Activated naive CD4-positive, alpha-beta T cell treated with anti-CD3 and anti-CD28 coated beads, Interleukin-2, amount 50 U/mL, for 72 hours (primary cell): ENCODE measurements at regions not wholly inside any gene's neighbourhood (a gene's known extent, or its start where the extent isn't known, plus 50 kb on each side); places are given as distances from the start of the nearest gene placed in this dataset.

ENCODE experiments used
- ATAC-seq, 2 donors: fragments of 150-1000 bp; cut with Tn5 transposase; 2 replicates each; pipeline ENCODE4 v1.10.0; 2021; ENCODE audit warnings: mild to moderate bottlenecking in 2 of 2, moderate library complexity in 2 of 2
- DNase-seq, 2 donors: peaks; one replicate each; pipeline ENCODE4 v3.0.0; 2021 to 2022; ENCODE audit warnings: low spot score in 2 of 2
- H3K27ac Mint-ChIP-seq, 2 donors: one replicate each; pipeline ENCODE4 v1.8.0; 2022; ENCODE audit warnings: mild to moderate bottlenecking in 2 of 2, mixed read lengths in 2 of 2
- H3K36me3 Mint-ChIP-seq, 2 donors: one replicate each; pipeline ENCODE4 v1.8.0; 2022; ENCODE audit warnings: mixed read lengths in 2 of 2
- H3K9me3 Mint-ChIP-seq, 2 donors: one replicate each; pipeline ENCODE4 v1.8.0; 2022; ENCODE audit warnings: mixed read lengths in 2 of 2

DNA sequence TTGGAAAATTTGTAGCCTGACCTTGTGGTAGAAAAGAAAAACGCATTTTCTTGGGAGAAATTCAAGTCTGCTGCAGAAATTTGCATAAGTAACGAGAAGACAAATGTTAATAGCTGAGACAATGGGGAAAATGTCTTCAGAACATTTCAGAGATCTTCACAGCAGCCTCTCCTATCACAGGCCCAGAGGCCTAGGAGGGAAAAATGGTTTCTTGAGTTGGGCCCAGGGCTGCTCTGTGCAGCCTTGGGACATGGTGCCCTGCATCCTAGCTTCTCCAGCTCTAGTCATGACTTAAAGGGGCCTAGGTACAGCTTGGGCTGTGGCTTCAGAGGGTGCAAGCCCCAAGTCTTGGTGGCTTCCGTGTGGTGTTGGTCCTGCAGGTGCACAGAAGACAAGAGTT lies 104.2 kb downstream of the ZNF621 start:
- Mint-ChIP-seq H3K9me3 (peaks cover 4 to 29% of the 10 kb centered on the region in 2 donors), H3K36me3 (peaks cover 22 to 29% of the 10 kb centered on the region in 2 donors), H3K27ac (no peak overlapping the region)
- no peak for ATAC-seq
- DNase-seq, result no peak

DNA sequence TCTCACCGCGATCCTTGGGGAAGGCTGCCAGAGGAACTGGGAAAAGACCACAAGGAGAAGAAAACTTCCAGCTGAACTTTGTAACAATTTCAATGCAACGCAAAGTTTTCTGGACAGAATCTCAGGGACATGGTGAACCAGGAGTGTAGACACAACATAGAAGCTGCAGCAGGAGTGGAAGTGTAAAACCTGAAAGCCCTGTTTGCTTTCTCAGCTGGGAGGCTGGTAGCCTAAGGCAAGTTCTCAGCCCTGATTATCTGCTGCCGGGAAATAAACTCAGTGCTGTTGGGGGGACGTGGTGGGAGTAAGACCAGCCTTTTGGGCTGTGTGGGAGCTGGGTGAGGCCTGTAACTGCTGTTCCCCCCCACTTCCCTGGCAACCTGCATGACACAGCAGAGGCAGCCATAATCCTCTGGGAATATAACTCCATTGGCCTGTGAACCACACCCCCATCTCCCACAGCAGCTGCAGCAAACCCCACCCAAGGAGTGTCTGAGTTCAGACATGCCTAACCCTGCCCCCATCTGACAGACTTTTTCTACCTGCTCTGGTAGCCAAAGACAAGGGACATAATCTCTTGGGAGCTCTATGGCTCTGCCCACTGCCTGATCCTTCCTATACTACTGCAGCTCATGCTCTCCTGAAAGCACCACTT lies 106.7 kb downstream of the ZNF621 start:
- Mint-ChIP-seq H3K27ac (no peak overlapping the region), H3K36me3 (peaks cover 22 to 29% of the 10 kb centered on the region in 2 donors), H3K9me3 (peaks cover 4 to 29% of the 10 kb centered on the region in 2 donors)
- DNase-seq (no peak), ATAC-seq (no peak)

DNA sequence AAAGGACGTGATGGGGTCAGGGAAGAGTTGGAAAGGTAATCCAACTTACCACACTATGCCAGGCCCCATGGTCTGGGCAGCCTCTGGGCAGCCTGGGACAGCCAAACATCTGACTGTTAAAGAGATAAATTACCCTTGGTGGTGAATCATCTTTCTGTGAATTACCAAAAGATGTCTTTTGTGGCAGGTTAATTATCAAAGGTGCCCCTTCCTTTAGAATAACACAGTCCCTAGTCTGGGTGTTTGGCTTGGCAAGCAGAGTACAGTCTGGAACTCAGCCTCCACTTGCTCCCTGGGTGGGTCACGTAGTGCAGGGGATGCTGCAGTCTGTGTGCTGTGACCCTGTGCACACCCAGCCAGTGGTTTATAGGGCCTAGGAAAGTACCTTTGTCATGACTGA lies 113.1 kb downstream of the ZNF621 start:
- Mint-ChIP-seq H3K9me3 (peaks cover 0 to 1% of the 10 kb centered on the region in 2 donors), H3K36me3 (peaks cover 0 to 1% of the 10 kb centered on the region in 2 donors), H3K27ac (no peak overlapping the region)
- DNase-seq (no peak), ATAC-seq (no peak)

DNA sequence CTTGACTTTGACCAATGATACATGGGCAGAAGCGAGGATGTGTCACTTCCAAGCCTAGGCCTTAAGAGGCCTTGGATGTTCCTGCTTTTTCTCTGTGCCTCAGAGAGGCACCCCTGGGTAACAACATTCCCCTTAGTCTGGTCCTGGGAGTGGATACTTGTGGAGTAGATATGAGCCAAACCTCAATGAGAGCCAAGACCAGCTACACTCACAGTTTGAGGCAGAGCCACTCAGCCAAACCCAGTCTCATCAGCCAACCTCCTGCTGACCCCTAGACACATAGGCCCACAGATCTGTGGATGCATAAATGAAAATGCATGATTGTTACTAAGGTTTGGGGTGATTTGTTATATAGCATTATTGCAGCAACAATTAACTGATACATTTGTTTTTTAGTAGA lies 114.2 kb downstream of the ZNF621 start:
- no peak for DNase-seq
- Mint-ChIP-seq H3K9me3 (no peaks in the 10 kb centered on the region), H3K36me3 (no peaks in the 10 kb centered on the region), H3K27ac (no peak overlapping the region)
- no peak for ATAC-seq

DNA sequence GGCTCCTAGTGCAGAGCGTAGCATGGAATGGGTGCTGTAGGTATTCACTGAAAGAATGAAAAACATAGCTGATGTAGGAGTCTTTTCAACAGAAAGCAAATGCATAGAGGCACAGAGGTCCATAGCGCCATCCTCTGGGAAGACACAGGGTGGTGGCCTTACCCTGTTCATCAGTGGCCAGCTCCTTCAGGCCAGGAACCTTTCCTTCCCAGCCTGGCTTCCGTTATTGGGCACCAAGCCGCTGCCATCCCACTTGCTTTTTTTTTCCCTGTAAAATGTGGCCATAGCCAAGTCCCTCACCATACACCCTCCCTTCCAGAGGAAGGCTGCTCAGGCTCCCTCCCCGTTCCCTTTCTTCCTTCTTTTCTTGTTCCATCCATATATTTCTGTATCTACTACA lies 118.1 kb downstream of the ZNF621 start:
- H3K9me3 Mint-ChIP-seq, result no peaks in the 10 kb centered on the region
- DNase-seq, result no peak
- ATAC-seq, result no peak
- no peaks in the 10 kb centered on the region for H3K36me3 Mint-ChIP-seq
- H3K27ac Mint-ChIP-seq, result no peak overlapping the region

DNA sequence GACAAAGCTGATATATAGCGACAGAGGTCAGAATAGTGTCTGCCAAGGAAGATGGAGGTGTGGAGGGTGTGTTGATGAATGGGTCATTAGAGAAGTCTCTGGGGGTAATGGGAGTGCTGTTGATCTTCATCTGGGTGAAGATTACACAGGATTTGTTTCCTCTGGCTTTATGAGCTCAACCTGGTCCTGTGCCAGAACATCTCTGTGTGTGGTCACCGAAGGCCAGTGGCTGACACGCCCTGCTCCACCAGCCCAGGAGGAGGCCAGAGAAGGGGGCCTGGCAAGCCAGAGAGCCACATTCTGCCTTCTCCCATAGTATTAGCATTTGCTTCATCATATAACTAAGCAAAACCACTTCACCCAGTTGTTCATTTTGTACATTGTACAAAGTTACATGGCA lies 121.1 kb downstream of the ZNF621 start:
- no peaks in the 10 kb centered on the region for H3K36me3 Mint-ChIP-seq
- ATAC-seq (no peak), DNase-seq (no peak)
- H3K27ac Mint-ChIP-seq, result no peak overlapping the region
- no peaks in the 10 kb centered on the region for H3K9me3 Mint-ChIP-seq

DNA sequence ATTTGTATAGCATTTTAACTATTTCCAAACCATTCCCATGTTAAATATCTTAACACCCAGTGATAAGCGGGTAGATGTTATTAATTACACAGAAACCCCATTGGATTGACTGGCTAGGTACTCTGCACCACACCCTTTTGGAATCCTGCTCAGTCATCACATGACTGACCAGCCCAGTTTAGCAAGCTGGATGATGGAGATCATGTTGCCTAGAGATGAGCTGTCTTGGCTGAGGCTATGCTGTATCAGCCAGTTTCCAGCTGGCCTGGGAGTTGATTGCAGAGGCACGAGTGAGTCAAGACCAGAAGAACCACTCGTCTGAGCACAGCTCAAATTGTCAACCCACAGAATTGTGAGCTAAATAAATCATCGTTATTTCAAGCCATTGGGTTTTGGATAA lies 124.6 kb downstream of the ZNF621 start:
- H3K9me3 Mint-ChIP-seq, result no peaks in the 10 kb centered on the region
- no peak for ATAC-seq
- no peak overlapping the region for H3K27ac Mint-ChIP-seq
- no peak for DNase-seq
- no peaks in the 10 kb centered on the region for H3K36me3 Mint-ChIP-seq

DNA sequence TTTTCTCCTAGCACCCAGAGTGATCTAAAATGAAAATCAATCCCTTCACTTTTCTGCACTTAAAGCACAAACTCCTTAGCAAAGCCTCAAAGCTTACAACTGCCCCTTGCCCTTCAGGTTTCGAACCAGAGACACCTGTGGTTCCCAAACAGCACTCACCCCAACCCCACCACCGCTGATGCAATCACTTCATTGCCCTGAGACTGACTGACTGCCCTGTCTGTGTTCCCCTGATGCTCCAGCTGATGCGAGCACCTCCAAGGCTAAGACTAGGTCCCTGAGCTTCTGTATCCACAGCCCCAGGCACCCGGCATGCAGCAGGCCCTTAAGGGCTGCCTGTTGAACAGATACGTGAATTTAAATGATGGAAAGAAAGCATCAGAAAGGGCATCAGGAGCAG lies 127.3 kb downstream of the ZNF621 start:
- H3K9me3 Mint-ChIP-seq, result no peaks in the 10 kb centered on the region
- H3K27ac Mint-ChIP-seq, result no peak overlapping the region
- no peaks in the 10 kb centered on the region for H3K36me3 Mint-ChIP-seq
- DNase-seq (no peak), ATAC-seq (no peak)

DNA sequence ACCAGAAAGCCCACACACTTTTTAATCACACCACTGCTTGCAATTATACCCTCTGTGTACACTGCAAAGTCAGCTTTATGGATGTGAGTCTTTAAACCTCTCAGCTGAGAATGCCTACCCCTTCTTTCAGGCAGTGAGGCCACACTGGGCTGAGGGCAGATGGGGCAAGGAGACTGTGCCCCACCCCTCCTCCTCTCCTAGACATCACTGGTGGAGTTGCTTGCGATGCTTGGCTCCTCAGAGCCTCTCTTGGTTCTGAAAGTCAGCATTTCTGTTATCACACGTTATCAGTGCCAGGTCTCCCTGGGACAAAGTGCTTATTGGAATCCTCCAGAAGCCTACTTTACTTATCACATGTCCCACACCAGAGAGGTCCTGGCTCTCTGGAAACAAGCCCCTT lies 128.2 kb downstream of the ZNF621 start:
- no peaks in the 10 kb centered on the region for H3K36me3 Mint-ChIP-seq
- peaks cover 0 to 3% of the 10 kb centered on the region in 2 donors for H3K9me3 Mint-ChIP-seq
- DNase-seq (no peak), ATAC-seq (no peak)
- no peak overlapping the region for H3K27ac Mint-ChIP-seq

DNA sequence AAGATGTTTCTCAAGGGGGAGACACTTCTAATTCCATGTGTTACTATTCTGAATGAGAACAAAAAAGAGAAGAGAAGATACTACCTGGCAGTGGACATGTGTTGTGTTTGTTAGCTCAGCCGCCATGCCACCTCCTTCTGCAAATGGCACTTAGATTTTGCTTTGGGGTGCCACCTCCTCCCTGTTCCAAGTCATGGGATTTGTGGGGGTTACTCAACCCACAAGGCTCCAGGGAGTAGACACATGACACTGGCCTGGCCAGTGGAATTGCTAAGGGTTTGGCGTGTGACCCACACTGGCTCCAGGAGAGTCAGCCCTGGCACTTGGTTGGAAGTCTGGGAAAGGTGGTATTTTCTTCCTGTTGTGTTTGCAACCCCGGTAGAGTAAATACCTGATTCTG lies 129.1 kb downstream of the ZNF621 start:
- no peak for ATAC-seq
- DNase-seq, result no peak
- Mint-ChIP-seq H3K9me3 (peaks cover 0 to 7% of the 10 kb centered on the region in 2 donors), H3K27ac (no peak overlapping the region), H3K36me3 (no peaks in the 10 kb centered on the region)

DNA sequence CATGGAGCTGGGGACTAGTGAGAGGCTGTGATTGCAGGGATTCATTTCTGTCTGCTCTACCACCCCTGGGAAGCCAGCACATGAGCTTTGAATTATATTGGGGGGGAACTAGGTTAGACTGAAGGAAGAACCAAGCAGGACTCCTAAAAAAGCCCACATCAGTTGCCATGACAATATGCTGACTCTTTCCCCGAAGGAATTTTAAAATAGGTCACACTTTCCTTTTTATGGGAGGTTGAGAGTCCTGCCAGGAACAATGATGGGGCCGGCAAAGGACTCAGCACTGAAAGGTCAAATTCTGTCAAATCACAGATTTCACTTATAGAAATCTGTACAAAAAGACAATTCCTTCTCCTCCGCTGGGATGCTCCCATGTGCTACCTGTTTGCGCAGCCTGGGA lies 130.8 kb downstream of the ZNF621 start:
- H3K9me3 Mint-ChIP-seq, result peaks cover 0 to 7% of the 10 kb centered on the region in 2 donors
- DNase-seq (no peak), ATAC-seq (no peak)
- no peaks in the 10 kb centered on the region for H3K36me3 Mint-ChIP-seq
- no peak overlapping the region for H3K27ac Mint-ChIP-seq

DNA sequence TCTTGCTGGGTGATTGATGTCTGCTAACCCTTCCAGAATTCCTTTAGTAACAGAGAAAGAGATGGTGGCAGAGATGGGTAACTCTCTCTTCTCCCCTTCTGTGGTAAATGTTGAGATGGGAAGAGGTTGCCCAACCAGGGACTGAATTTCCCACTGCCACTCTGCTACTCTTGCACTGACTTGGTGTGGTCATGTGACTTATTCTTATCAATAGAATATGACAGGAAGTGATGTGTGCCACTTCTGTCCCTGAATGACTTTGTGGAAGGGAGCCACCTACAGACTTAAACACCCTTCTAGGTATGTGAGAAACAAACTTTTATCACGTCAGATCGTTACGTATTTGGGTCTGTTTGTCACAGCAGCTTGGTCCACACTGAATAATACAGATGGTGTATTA lies 132.9 kb downstream of the ZNF621 start:
- ATAC-seq (no peak), DNase-seq (no peak)
- Mint-ChIP-seq H3K9me3 (peaks cover 0 to 7% of the 10 kb centered on the region in 2 donors), H3K27ac (no peak overlapping the region), H3K36me3 (no peaks in the 10 kb centered on the region)

DNA sequence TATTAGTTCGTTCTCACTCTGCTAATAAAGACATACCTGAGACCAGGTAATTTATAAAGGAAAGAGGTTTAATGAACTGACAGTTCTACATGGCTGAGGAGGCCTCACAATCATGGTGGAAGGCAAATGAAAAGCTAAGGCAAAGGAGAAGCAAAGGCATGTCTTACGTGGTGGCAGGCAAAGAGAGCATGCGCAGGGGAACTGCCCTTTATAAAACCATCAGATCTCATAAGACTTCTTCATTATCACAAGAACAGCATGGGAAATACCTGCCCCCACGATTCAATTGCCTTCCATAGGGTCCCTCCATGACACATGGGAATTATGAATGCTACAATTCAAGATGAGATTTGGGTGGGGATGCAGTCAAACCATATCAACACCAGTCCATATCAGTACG lies 133.5 kb downstream of the ZNF621 start:
- peaks cover 0 to 7% of the 10 kb centered on the region in 2 donors for H3K9me3 Mint-ChIP-seq
- no peaks in the 10 kb centered on the region for H3K36me3 Mint-ChIP-seq
- no peak for DNase-seq
- ATAC-seq, result no peak
- no peak overlapping the region for H3K27ac Mint-ChIP-seq

DNA sequence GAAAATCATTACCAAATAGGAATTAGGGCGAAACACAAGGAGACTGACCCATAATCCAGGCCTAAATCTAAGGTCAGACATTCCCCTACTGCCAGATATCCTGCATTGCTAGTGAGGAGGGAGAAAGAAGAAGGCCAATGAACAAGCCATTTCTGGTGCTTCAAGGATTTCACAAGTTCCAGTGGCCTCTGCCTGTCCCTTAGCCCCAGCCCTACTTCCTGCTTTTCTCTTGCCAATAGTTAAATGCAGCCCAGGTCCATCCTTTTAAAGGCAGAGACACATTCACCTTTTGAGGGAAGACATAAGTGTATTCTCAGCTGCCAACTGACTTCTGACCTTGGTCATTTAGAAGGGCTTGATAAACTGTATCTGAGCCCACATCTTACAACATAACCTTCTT lies 135.8 kb downstream of the ZNF621 start:
- DNase-seq, result no peak
- H3K27ac Mint-ChIP-seq, result no peak overlapping the region
- no peak for ATAC-seq
- H3K36me3 Mint-ChIP-seq, result no peaks in the 10 kb centered on the region
- H3K9me3 Mint-ChIP-seq, result peaks cover 0 to 7% of the 10 kb centered on the region in 2 donors

DNA sequence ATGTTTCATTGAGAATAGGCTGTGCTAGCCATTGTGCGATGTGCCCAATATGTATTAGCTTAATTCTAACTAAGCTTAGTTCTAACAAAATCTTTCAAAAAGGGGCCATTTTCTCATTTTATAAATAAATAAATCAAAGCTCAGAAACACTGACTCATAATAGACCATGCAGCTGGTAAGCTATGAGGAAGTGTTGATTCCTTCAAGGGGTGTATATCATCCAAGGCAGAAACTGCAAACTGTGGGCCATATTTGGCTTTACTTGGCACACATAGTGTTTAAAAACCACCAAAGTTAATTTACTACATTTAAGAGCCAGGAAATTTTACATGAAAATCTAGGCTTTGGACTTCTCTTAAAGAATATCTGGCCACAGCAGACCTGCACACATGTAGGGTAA lies 136.5 kb downstream of the ZNF621 start:
- ATAC-seq, result no peak
- DNase-seq, result no peak
- peaks cover 0 to 7% of the 10 kb centered on the region in 2 donors for H3K9me3 Mint-ChIP-seq
- no peaks in the 10 kb centered on the region for H3K36me3 Mint-ChIP-seq
- no peak overlapping the region for H3K27ac Mint-ChIP-seq

DNA sequence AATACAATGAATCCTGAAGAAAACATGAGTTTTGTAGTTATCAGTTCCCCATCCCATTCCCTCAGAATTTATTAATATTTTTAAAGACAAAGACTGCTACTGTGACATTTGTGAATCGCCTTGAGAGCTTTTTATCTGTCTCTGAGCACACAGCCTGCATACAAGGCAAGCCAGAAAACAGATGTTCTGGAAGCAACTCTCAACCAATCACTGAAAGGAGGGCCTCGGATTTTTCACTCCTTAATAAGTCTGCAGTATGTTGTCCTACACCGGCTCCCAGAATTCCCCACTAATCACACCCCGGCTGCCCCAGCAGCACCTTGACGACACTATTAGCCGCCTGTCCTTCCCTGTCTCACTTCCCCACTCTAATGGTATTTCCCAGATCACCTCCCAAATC lies 138.5 kb downstream of the ZNF621 start:
- ATAC-seq (no peak), DNase-seq (no peak)
- Mint-ChIP-seq H3K27ac (no peak overlapping the region), H3K36me3 (no peaks in the 10 kb centered on the region), H3K9me3 (peaks cover 0 to 2% of the 10 kb centered on the region in 2 donors)

DNA sequence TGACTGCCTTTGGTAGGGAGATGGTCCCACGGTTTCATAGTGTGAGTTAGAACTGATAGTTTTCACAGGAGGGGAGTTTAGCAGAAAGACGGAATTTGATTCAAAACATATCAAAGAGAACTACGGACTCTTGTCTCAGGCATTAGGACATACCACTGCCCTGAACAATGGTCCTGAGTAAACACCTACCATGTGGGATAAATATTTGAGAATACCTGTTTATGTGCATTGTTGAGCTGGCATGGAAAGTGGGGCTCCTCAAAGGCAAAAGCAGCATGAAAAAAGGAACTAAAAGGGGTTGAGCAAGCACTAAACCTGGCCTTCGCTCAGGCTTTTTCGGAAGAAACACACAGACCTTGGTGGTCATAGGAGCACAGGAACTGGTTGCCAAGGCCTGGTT lies 144.4 kb downstream of the ZNF621 start:
- Mint-ChIP-seq H3K36me3 (no peaks in the 10 kb centered on the region), H3K27ac (peak overlapping the region in 1 of 2 donors; percentile 6), H3K9me3 (peaks cover 0 to 2% of the 10 kb centered on the region in 2 donors)
- no peak for DNase-seq
- ATAC-seq, result no peak

DNA sequence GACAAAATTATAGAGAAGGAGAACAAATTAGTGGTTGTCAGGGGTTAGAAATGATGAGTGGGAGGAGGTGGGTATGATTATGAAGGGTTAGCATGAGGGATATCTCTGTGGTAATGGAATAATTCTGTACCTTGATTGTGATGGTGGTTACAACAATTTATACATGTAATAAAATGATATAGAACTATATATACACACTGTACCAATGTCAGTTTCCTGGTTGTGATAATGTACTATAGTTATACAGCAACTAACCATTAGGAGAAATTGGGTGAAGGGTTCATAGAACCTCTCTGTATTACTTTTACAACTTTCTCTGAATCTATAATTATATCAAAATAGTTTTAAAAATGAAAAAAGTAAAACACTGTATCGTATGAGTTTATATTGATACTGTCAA lies 148.1 kb downstream of the ZNF621 start:
- H3K27ac Mint-ChIP-seq, result no peak overlapping the region
- DNase-seq, result no peak
- H3K36me3 Mint-ChIP-seq, result no peaks in the 10 kb centered on the region
- peaks cover 0 to 3% of the 10 kb centered on the region in 2 donors for H3K9me3 Mint-ChIP-seq
- ATAC-seq, result no peak

DNA sequence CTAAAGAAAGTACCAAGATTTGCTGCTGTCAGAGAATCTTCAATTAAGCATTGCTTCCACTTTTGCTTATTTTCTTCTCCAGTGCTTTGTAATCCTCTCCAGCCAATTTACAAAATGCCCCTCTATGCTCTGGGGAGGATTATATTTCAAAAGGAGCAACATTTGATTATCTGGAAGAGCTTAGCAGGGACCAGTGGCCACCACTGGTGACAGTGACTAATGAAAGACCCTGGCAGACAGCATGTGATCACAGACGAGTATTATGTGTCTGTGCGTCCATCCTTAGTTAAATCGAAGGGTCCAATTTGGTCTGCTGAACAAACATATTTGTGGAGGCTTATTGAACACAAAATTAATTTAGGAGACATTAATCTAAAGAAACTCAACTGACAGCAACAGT lies 152.6 kb downstream of the ZNF621 start:
- DNase-seq (no peak), ATAC-seq (no peak)
- Mint-ChIP-seq H3K27ac (no peak overlapping the region), H3K9me3 (peaks cover 0 to 3% of the 10 kb centered on the region in 2 donors), H3K36me3 (no peaks in the 10 kb centered on the region)
